GM12865 (cell line): ENCODE measurements at regions not wholly inside any gene's neighbourhood (a gene's known extent, or its start where the extent isn't known, plus 50 kb on each side); places are given as distances from the start of the nearest gene placed in this dataset.

Experiments used
- DNase-seq: peaks from one replicate; pipeline ENCODE4 v3.0.0; 2010; ENCODE audit warnings: low read depth
- H3K4me3 ChIP-seq: 2 replicates; pipeline ENCODE4 v1.5.1; 2011; ENCODE audit warnings: mild to moderate bottlenecking, low read depth, low read length, control low read depth
- TF ChIP-seq, protein P1 (sequence below): IDR thresholded peaks from 2 replicates; pipeline ENCODE4 v1.5.1; 2011; ENCODE audit warnings: low read length, control low read depth, low read depth, inconsistent platforms; ENCODE audit not compliant: insufficient read depth; ENCODE audit errors: missing control alignments

DNA sequence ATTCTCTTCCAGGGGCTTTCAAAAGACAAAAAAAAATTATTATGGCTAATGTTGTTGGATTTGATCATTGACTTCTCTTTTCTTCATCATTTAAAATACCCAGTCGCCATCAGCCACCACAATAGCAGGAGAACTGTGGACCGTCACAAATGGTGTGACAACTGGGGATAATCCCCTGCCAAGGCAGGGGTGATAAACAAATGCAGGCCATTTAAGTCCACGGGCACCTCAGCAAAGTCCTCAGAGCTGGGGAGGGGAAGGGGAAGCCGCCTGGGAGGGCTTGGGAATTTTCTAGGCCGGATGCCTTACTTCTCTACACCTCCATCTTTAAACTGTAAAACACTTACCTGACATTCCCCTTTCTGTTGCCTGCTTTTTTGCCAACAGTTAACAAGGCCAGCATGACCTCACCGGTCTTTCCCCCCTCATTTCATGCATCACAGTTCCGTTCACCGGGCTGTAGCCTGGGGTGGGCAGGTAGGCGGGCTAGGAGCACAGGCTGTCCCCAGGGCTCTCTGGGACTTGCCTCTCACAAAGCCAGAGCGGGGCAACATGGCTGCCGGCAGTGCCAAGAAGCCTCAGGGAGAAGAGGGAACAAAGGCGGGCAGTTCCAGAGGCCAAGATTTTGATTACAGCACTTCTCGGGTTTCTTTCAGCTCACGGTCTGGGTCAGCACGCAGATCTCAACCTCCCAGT lies 820.4 kb downstream of the BCL11A start:
- H3K4me3 ChIP-seq, result no peak overlapping the region
- TF ChIP-seq, protein P1, sequence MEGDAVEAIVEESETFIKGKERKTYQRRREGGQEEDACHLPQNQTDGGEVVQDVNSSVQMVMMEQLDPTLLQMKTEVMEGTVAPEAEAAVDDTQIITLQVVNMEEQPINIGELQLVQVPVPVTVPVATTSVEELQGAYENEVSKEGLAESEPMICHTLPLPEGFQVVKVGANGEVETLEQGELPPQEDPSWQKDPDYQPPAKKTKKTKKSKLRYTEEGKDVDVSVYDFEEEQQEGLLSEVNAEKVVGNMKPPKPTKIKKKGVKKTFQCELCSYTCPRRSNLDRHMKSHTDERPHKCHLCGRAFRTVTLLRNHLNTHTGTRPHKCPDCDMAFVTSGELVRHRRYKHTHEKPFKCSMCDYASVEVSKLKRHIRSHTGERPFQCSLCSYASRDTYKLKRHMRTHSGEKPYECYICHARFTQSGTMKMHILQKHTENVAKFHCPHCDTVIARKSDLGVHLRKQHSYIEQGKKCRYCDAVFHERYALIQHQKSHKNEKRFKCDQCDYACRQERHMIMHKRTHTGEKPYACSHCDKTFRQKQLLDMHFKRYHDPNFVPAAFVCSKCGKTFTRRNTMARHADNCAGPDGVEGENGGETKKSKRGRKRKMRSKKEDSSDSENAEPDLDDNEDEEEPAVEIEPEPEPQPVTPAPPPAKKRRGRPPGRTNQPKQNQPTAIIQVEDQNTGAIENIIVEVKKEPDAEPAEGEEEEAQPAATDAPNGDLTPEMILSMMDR, result no peak
- DNase-seq, result no peak

DNA sequence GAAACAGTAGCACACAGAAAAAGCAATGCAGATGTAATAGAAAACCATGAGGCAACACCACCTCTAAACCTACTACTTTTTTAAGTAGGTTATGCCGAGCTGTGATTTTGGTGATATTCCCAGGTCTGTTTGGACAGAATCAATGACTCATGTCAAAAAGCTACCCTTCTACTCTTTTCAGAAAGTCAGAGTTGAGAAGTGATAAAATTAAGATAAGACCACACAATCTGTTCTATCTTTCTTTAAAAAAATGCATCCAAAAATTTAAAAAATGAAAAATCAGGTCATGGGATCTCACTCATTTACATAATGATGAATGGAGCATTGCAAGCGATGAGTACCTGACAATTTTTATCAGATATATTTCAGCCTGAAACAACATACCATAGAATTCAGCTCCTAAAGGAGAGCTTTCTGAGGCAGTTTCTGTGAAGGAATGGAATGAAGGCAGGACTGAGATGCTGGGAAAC lies 826.3 kb downstream of the BCL11A start:
- no peak overlapping the region for H3K4me3 ChIP-seq
- TF ChIP-seq, protein P1, result no peak
- DNase-seq, result no peak

DNA sequence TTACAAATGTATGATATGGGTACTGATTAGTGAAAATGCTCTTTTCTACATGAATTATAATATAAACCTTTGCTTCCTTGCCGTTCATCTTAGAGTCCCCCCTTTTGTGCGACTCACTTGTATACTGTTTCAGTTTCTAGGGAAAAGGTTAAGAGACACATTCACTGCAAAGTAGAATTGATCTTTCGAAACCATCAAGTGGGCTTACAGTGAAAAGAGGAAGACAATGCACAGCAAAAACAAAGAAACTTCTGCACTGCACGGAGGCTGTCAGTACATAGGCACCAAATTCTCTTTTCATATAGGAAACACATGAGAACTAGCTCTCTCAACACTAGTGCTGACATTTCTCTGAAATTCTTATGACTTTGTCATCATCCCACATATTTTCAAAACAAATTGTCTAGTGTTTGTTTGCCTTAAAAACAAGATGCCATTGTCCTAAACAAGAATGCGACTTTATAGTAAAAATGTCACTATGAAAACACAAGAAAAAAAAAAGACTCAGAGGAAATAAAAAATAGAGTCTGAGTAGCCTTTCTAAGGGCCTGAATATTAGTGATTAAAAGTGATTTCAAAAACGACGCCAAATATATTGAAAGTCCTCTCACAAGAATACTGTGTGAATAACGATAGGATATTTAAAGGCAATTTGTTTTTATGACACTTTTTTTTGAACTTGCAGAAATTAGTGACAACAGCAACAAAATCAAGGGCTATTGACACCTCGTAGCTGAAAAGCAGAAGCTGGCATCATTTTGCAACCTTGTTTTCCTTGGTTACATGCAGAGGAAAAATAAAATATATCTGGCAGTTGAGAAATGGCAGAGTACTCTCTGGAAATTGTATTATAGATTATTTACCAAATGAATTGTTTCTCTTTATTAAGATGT lies 827.0 kb downstream of the BCL11A start:
- TF ChIP-seq, protein P1, result no peak
- DNase-seq, result peak; percentile 12
- no peak overlapping the region for H3K4me3 ChIP-seq

DNA sequence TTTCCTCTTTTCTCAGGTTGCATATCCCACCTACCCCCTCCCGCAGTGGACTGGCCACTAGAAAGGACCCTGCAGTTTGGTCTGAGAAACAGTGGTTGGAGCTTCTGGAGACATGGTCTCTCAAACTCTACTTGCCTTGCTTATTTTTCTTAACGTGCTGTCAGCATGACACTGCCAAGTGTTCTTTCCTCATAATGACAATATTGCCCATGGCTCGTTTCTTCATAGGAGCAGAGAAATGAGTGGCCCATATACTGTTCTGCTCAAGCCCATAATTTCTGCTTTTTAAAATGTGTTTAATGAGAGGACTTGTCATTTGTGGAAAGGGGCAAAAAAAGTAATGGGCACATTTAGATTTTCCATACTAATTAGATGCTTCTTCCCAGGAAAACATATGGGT lies 828.7 kb downstream of the BCL11A start:
- TF ChIP-seq, protein P1, result no peak

DNA sequence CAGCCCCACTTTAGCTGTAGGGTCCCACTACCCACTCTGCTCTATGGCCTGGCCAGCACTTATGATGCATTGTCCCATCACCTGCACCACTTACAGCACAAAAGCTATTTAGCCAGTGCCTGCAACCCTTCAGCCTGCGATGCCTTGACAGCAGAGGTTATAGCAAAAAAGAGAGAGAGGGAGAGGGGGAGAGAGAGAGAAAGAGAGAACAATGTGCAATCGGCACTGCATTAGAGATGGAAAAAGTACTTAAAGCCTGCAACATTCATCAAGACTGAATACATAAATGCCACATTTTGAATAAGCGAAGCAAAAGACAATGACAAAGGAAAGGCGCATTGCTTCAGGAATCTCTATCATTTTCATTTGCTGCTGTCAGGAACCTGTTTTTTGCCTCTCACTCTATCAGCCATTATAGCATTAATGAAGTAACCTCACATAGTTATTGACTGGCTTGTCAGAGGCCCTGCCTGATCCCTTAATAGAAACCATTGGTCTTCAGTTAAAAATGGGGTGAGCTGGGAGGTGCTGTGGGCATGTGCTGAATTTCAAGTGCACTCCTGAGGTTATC lies 833.1 kb downstream of the BCL11A start:
- H3K4me3 ChIP-seq, result no peak overlapping the region
- TF ChIP-seq, protein P1, result no peak

More for the DNA sequence above, 828.7 kb downstream of the BCL11A start:
- no peak for DNase-seq
- H3K4me3 ChIP-seq, result no peak overlapping the region

DNA sequence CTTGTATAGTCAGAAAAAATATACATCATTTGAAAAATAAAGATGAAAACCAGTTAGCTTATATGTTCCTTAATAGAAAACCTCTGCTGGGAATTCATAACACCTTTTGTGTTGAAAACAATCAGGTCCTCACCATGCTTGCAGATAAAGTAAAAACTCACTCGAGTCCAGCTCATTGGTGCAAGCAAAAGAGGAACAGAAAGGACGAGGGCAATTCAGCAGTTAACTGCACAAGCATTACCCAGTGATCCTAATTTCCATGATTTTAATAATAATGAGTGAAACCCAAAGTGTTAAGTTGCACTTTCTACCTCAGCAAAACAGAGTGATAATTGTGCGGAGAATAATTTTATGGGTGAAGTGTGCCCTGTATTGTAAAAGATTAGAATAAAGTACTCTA lies 839.9 kb downstream of the BCL11A start:
- TF ChIP-seq, protein P1, result no peak
- DNase-seq, result no peak
- H3K4me3 ChIP-seq, result no peak overlapping the region

More for the DNA sequence above, 833.1 kb downstream of the BCL11A start:
- DNase-seq, result no peak
